HepG2 (cell line): ENCODE measurements at regions not wholly inside any gene's neighbourhood (a gene's known extent, or its start where the extent isn't known, plus 50 kb on each side); places are given as distances from the start of the nearest gene placed in this dataset.

Source experiments
- CTCF ChIP-seq: sonication (generic); formaldehyde crosslinking; IDR thresholded peaks from 2 replicates; pipeline ENCODE4 v1.5.0; 2020; ENCODE audit warnings: mild to moderate bottlenecking, missing genetic modification reagents, moderate library complexity
- RFXAP ChIP-seq: sonication (generic); formaldehyde crosslinking; IDR thresholded peaks from 2 replicates; pipeline ENCODE4 v1.4.0; 2020; ENCODE audit warnings: missing genetic modification reagents, borderline replicate concordance

GRCh38 chr4:13794819-13795565 lies 167.5 kb upstream of the BOD1L1 start:
- TF ChIP-seq CTCF (CRISPR knock-in tag) = no peak
- TF ChIP-seq RFXAP (CRISPR knock-in tag) = no peak
